HepG2 (cell line): ENCODE measurements at regions not wholly inside any gene's neighbourhood (a gene's known extent, or its start where the extent isn't known, plus 50 kb on each side); places are given as distances from the start of the nearest gene placed in this dataset.

Experiments used
- ATAC-seq: fragments of 200-7000 bp; cut with Tn5 transposase; 3 replicates; pipeline ENCODE4 v1.9.1; 2020; ENCODE audit warnings: mild to moderate bottlenecking, moderate library complexity
- BruUV-seq: library from RNA; stranded (reverse); fragments of 400-500 nt; replicated peaks from 2 replicates; lab custom pipeline; 2021; lab: Mats Ljungman, UMichigan
- CTCF ChIA-PET: fragments of 300-600 bp; formaldehyde crosslinking; extraction: SDS; loops from one replicate; lab custom pipeline; 2021; ENCODE audit warnings: low total read pairs, inconsistent platforms, low intra/inter-chr PET ratio; lab: Yijun Ruan, JAX
- POLR2A ChIA-PET: fragments of 350-600 bp; sonication (Branson Sonifier 250); formaldehyde crosslinking; loops from one replicate; lab custom pipeline; 2020; ENCODE audit warnings: antibody characterized with exemption, inconsistent platforms; lab: Yijun Ruan, JAX
- DNase-seq: peaks from one replicate; pipeline ENCODE4 v3.0.0-alpha.2; 2015; ENCODE audit warnings: low spot score
- FAIRE-seq: peaks from 3 replicates; lab custom pipeline; 2011; peaks lifted over from hg19 to GRCh38; lab: Jason Lieb, UNC
- H2AFZ ChIP-seq: one replicate; pipeline ENCODE4 v1.6.1; 2011; ENCODE audit warnings: low read length, inconsistent platforms
- H3K27ac ChIP-seq: fragments of 300-600 bp; 3 replicates; pipeline ENCODE4 v1.8.0; 2011; ENCODE audit warnings: mixed run types, mild to moderate bottlenecking, mixed read lengths, low read length, inconsistent platforms; ENCODE audit not compliant: insufficient read depth; ENCODE audit errors: extremely low read length
- H3K27me3 ChIP-seq, 2 experiments: fragments of 200-600 bp in 1 of 2; 2 replicates in 1 of 2; 3 replicates in 1 of 2; pipeline versions ENCODE4 v1.6.0 to v1.8.0; 2011; ENCODE audit warnings: low read length in 2 of 2, mild to moderate bottlenecking in 2 of 2, moderate library complexity in 2 of 2, inconsistent platforms in 1 of 2; ENCODE audit not compliant: insufficient read depth in 2 of 2, control insufficient read depth in 1 of 2
- H3K36me3 ChIP-seq, 2 experiments: fragments of 200-600 bp in 1 of 2; replicated peaks in 1 of 2; 2 replicates in 1 of 2; 3 replicates in 1 of 2; pipeline versions ENCODE4 v1.5.1 to v1.8.0; 2011; ENCODE audit warnings: low read length in 2 of 2, inconsistent platforms in 1 of 2; ENCODE audit not compliant: insufficient read depth in 2 of 2, control insufficient read depth in 1 of 2
- H3K4me1 ChIP-seq: 2 replicates; pipeline ENCODE4 v1.5.1; 2012; ENCODE audit warnings: low read length, inconsistent platforms; ENCODE audit not compliant: insufficient read depth
- H3K4me2 ChIP-seq: 2 replicates; pipeline ENCODE4 v1.6.0; 2011; ENCODE audit warnings: low read depth, low read length, inconsistent platforms
- H3K4me3 ChIP-seq, 3 experiments: fragments of 200-600 bp in 1 of 3; sonication (generic), shearing (Covaris generic) in 1 of 3; replicated peaks in 1 of 3; 2 replicates each; pipeline ENCODE4 v1.5.1; 2011 to 2016; ENCODE audit warnings: low read length in 3 of 3, inconsistent platforms in 2 of 3, low read depth in 2 of 3, mild to moderate bottlenecking in 2 of 3, control low read depth in 1 of 3, mixed read lengths in 1 of 3; ENCODE audit not compliant: insufficient read depth in 1 of 3
- H3K79me2 ChIP-seq: one replicate; pipeline ENCODE4 v1.6.1; 2011; ENCODE audit warnings: low read length, inconsistent platforms; ENCODE audit not compliant: insufficient read depth
- H3K9ac ChIP-seq: 2 replicates; pipeline ENCODE4 v1.6.0; 2011; ENCODE audit warnings: mild to moderate bottlenecking, low read depth, low read length, inconsistent platforms; ENCODE audit not compliant: insufficient read depth
- H3K9me3 ChIP-seq: 2 replicates; pipeline ENCODE4 v1.5.1; 2012; ENCODE audit warnings: mild to moderate bottlenecking, low read length
- H4K20me1 ChIP-seq: 2 replicates; pipeline ENCODE4 v1.6.0; 2011; ENCODE audit warnings: inconsistent platforms, mild to moderate bottlenecking, low read length, moderate library complexity; ENCODE audit not compliant: insufficient read depth
- GZF1 ChIP-seq: sonication (generic); formaldehyde crosslinking; IDR thresholded peaks from 2 replicates; pipeline ENCODE4 v1.5.1; 2020; ENCODE audit warnings: mild to moderate bottlenecking, missing genetic modification reagents
- MTF2 ChIP-seq: sonication (generic); formaldehyde crosslinking; IDR thresholded peaks from 2 replicates; pipeline ENCODE4 v1.5.0; 2020; ENCODE audit warnings: missing genetic modification reagents, borderline replicate concordance
- SAFB2 ChIP-seq: sonication (generic); formaldehyde crosslinking; IDR thresholded peaks from 2 replicates; pipeline ENCODE4 v1.5.1; 2020; ENCODE audit warnings: missing genetic modification reagents, low read depth, mild to moderate bottlenecking, borderline replicate concordance
- TCF7L2 ChIP-seq: IDR thresholded peaks from 2 replicates; pipeline ENCODE4 v1.6.1; 2011; ENCODE audit warnings: mild to moderate bottlenecking, low read depth, low read length, moderate library complexity
- WGBS: methylation state at CpG from one replicate; pipeline ENCODE4 v1.1.6; 2017; ENCODE audit warnings: low lambda C conversion rate; 5-methylcytosine and 5-hydroxymethylcytosine counted together
- in situ Hi-C: cut with HindIII; loops from 2 replicates; pipeline ENCODE4 v1.10.0; 2017; ENCODE audit warnings: low pct_unique_long_range_greater_than_20kb; ENCODE audit not compliant: extremely low pct_ligation_motif_present
- intact Hi-C: fragments of 100-400 bp; cut with micrococcal nuclease; formaldehyde crosslinking; loops from one replicate; pipeline ENCODE4 v1.10.0; 2022; ENCODE audit not compliant: unreplicated experiment

- Histone ChIP-seq H2AFZ (no peak overlapping the region), H4K20me1 (no peaks in the 10 kb centered on the region), H3K27ac (no peak overlapping the region), H3K9me3 (no peaks in the 10 kb centered on the region), H3K9ac (no peak overlapping the region), H3K4me2 (no peak overlapping the region), H3K36me3 (no peaks in the 10 kb centered on the region), H3K79me2 (no peaks in the 10 kb centered on the region), H3K4me1 (no peaks in the 10 kb centered on the region), H3K4me3 (no peak overlapping the region), H3K27me3 (no peaks in the 10 kb centered on the region)
- BruUV-seq = no TSS peak
- intact Hi-C loops (no loop called here), in situ Hi-C loops (no loop called here)
- ChIA-PET POLR2A (no interaction called here), CTCF (no interaction called here)
- no peak for TF ChIP-seq MTF2
- no peak for TF ChIP-seq GZF1 (CRISPR knock-in tag)
- ATAC-seq = no peak
- DNase-seq = no peak
- FAIRE-seq = no peak
- 0% methylated on average over 2 of the region's 2 CpGs for WGBS
Measured at GRCh38 chr5:100273846-100274580, 261.2 kb upstream of the FAM174A start.

DNA sequence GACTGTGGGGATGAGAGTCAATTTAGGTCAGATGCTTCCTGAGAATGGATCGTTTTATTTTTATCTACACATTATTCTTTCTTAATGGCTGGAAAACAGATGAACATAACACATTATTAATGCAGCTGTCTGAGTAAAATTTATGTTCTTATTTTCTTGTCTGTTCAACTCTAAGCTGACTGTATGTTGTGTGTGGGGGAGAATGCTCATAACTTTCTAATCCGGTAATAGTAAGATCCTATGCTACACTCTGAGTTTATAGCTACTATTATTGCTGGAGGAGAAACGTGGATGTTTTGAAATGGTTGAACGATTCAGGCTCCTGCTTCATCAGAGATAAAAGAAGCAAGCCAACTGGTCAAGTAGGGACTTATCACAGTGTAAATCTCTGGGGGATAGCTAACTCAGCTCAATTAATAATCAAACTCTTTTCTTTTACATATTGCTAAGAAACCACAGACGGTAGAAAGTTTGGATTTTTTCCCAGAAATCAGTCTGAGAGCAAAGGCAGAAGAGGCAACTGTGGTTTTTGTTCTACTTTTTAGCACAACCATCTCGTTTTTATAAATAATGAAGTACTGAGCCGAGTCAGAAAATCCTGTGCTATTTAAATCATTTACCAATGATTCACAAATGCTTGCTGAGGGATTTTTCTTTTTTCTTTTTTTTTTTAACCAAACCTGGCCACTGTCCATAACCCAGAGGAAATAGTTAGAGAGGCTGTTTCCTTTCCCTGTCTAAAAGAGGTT lies 265.0 kb upstream of the FAM174A start:
- Histone ChIP-seq H3K27ac (no peak overlapping the region), H3K36me3 (no peaks in the 10 kb centered on the region), H4K20me1 (no peaks in the 10 kb centered on the region), H2AFZ (no peak overlapping the region), H3K9ac (no peak overlapping the region), H3K27me3 (no peaks in the 10 kb centered on the region), H3K4me3 (no peak overlapping the region), H3K4me1 (no peaks in the 10 kb centered on the region), H3K79me2 (no peaks in the 10 kb centered on the region), H3K9me3 (no peaks in the 10 kb centered on the region), H3K4me2 (no peak overlapping the region)
- POLR2A ChIA-PET = no interaction called here
- no peak for DNase-seq
- CTCF ChIA-PET = no interaction called here
- WGBS = 15% methylated on average over 7 of the region's 7 CpGs
- TF ChIP-seq TCF7L2 (no peak), SAFB2 (CRISPR knock-in tag) (no peak)
- intact Hi-C loops (no loop called here), in situ Hi-C loops (no loop called here)
- no TSS peak for BruUV-seq
- ATAC-seq = no peak
- no peak for FAIRE-seq
